MCF 10A (cell line): ENCODE measurements at regions not wholly inside any gene's neighbourhood (a gene's known extent, or its start where the extent isn't known, plus 50 kb on each side); places are given as distances from the start of the nearest gene placed in this dataset.

Source experiments
- BruUV-seq: library from RNA; stranded (reverse); fragments of 400-500 nt; replicated peaks from 2 replicates; lab custom pipeline; 2021; lab: Mats Ljungman, UMichigan
- CTCF ChIA-PET: fragments of 300-600 bp; sonication (Branson Sonifier 250); formaldehyde crosslinking; extraction: SDS; loops from one replicate; lab custom pipeline; 2021; ENCODE audit warnings: antibody characterized with exemption, inconsistent platforms; lab: Yijun Ruan, JAX
- POLR2A ChIA-PET: fragments of 300-600, 350-650 bp; sonication (Branson Sonifier 250); formaldehyde crosslinking; extraction: SDS; loops from one replicate; lab custom pipeline; 2020; ENCODE audit warnings: antibody characterized with exemption, inconsistent platforms; lab: Yijun Ruan, JAX
- DNase-seq: peaks from one replicate; pipeline ENCODE4 v3.0.0-alpha.2; 2018; ENCODE audit not compliant: unreplicated experiment
- H3K27ac Mint-ChIP-seq: one replicate; pipeline ENCODE4 v1.8.0; 2022; ENCODE audit warnings: mild to moderate bottlenecking, low read depth, mixed read lengths; ENCODE audit not compliant: unreplicated experiment
- H3K27me3 Mint-ChIP-seq: one replicate; pipeline ENCODE4 v1.8.0; 2022; ENCODE audit warnings: mixed read lengths; ENCODE audit not compliant: insufficient read depth, unreplicated experiment
- H3K36me3 Mint-ChIP-seq: one replicate; pipeline ENCODE4 v1.8.0; 2022; ENCODE audit warnings: mild to moderate bottlenecking, moderate library complexity, mixed read lengths; ENCODE audit not compliant: insufficient read depth, unreplicated experiment
- H3K4me1 Mint-ChIP-seq: one replicate; pipeline ENCODE4 v1.8.0; 2022; ENCODE audit warnings: mixed read lengths; ENCODE audit not compliant: insufficient read depth, unreplicated experiment
- H3K4me3 Mint-ChIP-seq: one replicate; pipeline ENCODE4 v1.8.0; 2022; ENCODE audit warnings: mild to moderate bottlenecking, moderate library complexity, mixed read lengths; ENCODE audit not compliant: unreplicated experiment
- H3K9me3 Mint-ChIP-seq: one replicate; pipeline ENCODE4 v1.8.0; 2022; ENCODE audit warnings: mixed read lengths; ENCODE audit not compliant: unreplicated experiment
- CTCF ChIP-seq: fragments of 200-600 bp; IDR thresholded peaks from one replicate; pipeline ENCODE4 v1.8.0; 2022; ENCODE audit warnings: antibody characterized with exemption, mild to moderate bottlenecking; ENCODE audit not compliant: unreplicated experiment
- intact Hi-C: fragments of 100-400 bp; cut with micrococcal nuclease; formaldehyde crosslinking; loops from 2 replicates; pipeline ENCODE4 v1.14.1; 2022

DNA sequence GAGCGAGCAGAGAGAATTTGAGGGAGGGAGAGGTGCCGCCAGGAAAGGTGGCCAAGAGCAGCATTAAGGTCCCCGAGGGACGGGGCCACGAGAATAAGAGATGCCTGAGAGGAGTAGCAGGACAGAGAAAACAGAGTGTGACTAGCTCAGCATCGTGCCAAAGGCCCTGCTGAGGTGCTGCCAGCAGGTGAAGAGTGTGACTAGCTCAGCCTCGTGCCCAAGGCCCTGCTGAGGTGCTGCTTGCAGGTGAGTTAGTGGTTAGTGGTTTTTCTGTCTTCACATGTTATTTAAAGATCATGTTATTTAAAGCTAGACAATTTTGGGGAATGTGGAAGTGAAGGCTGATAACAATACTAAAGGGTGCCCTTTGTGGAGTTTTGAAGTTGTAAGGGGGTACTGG lies 464.5 kb upstream of the FAT1 start:
- CTCF ChIA-PET = interaction anchor here (0.6 to 0.7 kb wide), 2 partner anchors 129 to 454 kb away, joined by 3 to 5 read pairs; no protein-coding TSS in a partner anchor
- Mint-ChIP-seq H3K27ac (no peak overlapping the region), H3K4me1 (peaks cover 8% of the 10 kb centered on the region), H3K36me3 (no peaks in the 10 kb centered on the region), H3K9me3 (no peaks in the 10 kb centered on the region), H3K4me3 (no peak overlapping the region), H3K27me3 (no peaks in the 10 kb centered on the region)
- no TSS peak for BruUV-seq
- intact Hi-C loops = no loop called here
- TF ChIP-seq CTCF = no peak
- DNase-seq = no peak
- POLR2A ChIA-PET = no interaction called here

DNA sequence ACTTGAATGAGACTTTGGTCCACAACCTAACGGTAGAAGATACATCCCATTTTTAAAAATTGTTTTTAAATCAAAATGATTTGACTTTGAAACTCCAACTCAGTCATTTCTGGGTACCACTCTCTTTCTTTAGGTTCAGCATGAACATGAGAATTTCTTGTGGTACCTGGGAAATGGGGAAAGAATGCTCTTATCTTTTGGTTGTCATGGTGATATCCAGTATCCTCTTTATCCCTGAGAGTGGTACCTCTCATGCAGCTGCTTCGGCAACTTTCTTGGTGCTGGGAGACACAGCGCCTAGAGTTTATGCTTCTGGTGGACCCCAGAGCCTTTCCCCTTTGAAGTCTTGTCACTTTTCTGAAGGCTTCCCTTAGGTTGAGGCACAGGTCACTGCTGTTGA lies 465.1 kb upstream of the FAT1 start:
- no peak for DNase-seq
- Mint-ChIP-seq H3K9me3 (no peaks in the 10 kb centered on the region), H3K36me3 (no peaks in the 10 kb centered on the region), H3K27me3 (no peaks in the 10 kb centered on the region), H3K27ac (no peak overlapping the region), H3K4me3 (no peak overlapping the region), H3K4me1 (peaks cover 8% of the 10 kb centered on the region)
- no peak for TF ChIP-seq CTCF
- intact Hi-C loops = no loop called here
- POLR2A ChIA-PET = no interaction called here
- BruUV-seq = no TSS peak
- CTCF ChIA-PET = no interaction called here

DNA sequence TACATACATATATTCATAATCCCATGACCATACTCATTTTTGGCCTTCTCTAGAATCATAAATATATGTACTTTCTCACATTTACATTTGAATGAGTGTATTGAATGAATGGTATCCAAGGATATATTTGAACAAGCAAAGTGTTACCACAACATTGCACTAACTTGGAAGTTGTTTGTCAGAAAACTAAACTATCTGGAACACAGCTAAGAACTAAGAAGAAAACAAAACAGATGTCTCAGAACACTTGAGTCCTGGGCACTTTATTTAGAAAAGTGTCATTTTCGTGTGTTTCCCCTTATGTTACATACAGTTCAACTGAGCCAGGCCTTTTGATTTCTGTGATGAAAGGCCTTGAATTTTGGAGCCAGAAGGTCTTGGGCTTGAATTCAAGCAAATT lies 466.7 kb upstream of the FAT1 start:
- no peaks in the 10 kb centered on the region for H3K36me3 Mint-ChIP-seq
- no peaks in the 10 kb centered on the region for H3K9me3 Mint-ChIP-seq
- no peaks in the 10 kb centered on the region for H3K27me3 Mint-ChIP-seq
- BruUV-seq = no TSS peak
- CTCF ChIA-PET = no interaction called here
- no peak for TF ChIP-seq CTCF
- no peak overlapping the region for H3K4me3 Mint-ChIP-seq
- no peak overlapping the region for H3K27ac Mint-ChIP-seq
- intact Hi-C loops = no loop called here
- no peak for DNase-seq
- no peaks in the 10 kb centered on the region for H3K4me1 Mint-ChIP-seq
- POLR2A ChIA-PET = no interaction called here

- Mint-ChIP-seq H3K27ac (no peak overlapping the region), H3K4me1 (no peaks in the 10 kb centered on the region), H3K4me3 (no peak overlapping the region), H3K9me3 (peaks cover under 1% of the 10 kb centered on the region), H3K36me3 (no peaks in the 10 kb centered on the region), H3K27me3 (no peaks in the 10 kb centered on the region)
- no TSS peak for BruUV-seq
- no peak for TF ChIP-seq CTCF
- intact Hi-C loops = no loop called here
- DNase-seq = no peak
- ChIA-PET POLR2A (no interaction called here), CTCF (no interaction called here)
These were observed 468.0 kb upstream of the FAT1 start for GRCh38 chr4:187191676-187192075.
